ENCODE measurements at regions not wholly inside any gene's neighbourhood (a gene's known extent, or its start where the extent isn't known, plus 50 kb on each side); places are given as distances from the start of the nearest gene placed in this dataset.

DNA sequence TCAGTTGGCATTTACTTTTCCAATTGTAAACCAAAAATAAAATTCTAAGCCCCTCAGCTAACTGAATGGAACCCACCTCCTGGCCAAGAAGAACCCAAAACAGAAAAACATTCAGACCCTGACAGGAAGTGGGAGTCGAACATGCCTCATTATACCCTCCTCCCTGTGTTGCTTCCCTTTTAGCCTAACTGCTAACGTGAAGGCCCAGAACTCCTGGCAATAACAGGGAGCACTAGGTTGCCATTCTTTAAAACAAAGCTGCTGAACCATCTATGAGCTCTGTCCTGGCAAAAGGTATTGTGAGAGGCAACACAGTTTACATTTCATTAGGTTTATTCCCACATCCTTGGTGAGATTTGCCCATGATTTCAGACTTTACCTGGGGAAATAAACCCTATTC is 481.4 kb downstream of the CHSY3 start:
- no peak overlapping the region for H3K4me3 Mint-ChIP-seq
- H3K4me1 Mint-ChIP-seq: peaks cover 7 to 10% of the 10 kb centered on the region in 2 experiments; a peak in 3 of 4 replicates
- H3K4me1 ChIP-seq (ENCODE audit: insufficient read depth, low read length): no peaks in the 10 kb centered on the region
- DNase-seq: no peak
- no peak overlapping the region for H3K4ac ChIP-seq (ENCODE audit: low read depth, low read length)
- no peak overlapping the region for H2BK120ac ChIP-seq (ENCODE audit: low read depth, low read length, poor library complexity, severe bottlenecking)
- H3K9ac ChIP-seq (ENCODE audit: extremely low read depth, insufficient read length, low read length): no peak overlapping the region
- no peaks in the 10 kb centered on the region for H3K27me3 Mint-ChIP-seq (ENCODE audit: low read depth)
- H3T11ph ChIP-seq (ENCODE audit: low read length): no peak overlapping the region
- H3K79me2 ChIP-seq (ENCODE audit: insufficient read depth, low read length): no peaks in the 10 kb centered on the region
- no CpG with 5 or more reads among the region's 2 CpGs for WGBS (ENCODE audit: extremely low coverage, insufficient read length, low lambda C conversion rate)
- no peak overlapping the region for H3K18ac ChIP-seq (ENCODE audit: insufficient read length, low read depth, low read length)
- no peaks in the 10 kb centered on the region for H3K9me3 Mint-ChIP-seq
- H3K27me3 ChIP-seq (ENCODE audit: insufficient read depth, low read length): no peaks in the 10 kb centered on the region
- no peak overlapping the region; a peak in 2 of 7 replicates for H3K27ac Mint-ChIP-seq
- H2AFZ ChIP-seq (ENCODE audit: low read length): no peak overlapping the region
- H3K4me2 ChIP-seq (ENCODE audit: insufficient read depth, insufficient read length, low read length): no peak overlapping the region
- H4K8ac ChIP-seq (replicated peaks; ENCODE audit: insufficient read length, low read depth, low read length): no peak overlapping the region
- H4K91ac ChIP-seq (ENCODE audit: insufficient read length, low read depth, low read length): no peak overlapping the region
- H2BK12ac ChIP-seq (ENCODE audit: insufficient read length, low read depth, low read length): no peak overlapping the region
- TF ChIP-seq, protein P1, sequence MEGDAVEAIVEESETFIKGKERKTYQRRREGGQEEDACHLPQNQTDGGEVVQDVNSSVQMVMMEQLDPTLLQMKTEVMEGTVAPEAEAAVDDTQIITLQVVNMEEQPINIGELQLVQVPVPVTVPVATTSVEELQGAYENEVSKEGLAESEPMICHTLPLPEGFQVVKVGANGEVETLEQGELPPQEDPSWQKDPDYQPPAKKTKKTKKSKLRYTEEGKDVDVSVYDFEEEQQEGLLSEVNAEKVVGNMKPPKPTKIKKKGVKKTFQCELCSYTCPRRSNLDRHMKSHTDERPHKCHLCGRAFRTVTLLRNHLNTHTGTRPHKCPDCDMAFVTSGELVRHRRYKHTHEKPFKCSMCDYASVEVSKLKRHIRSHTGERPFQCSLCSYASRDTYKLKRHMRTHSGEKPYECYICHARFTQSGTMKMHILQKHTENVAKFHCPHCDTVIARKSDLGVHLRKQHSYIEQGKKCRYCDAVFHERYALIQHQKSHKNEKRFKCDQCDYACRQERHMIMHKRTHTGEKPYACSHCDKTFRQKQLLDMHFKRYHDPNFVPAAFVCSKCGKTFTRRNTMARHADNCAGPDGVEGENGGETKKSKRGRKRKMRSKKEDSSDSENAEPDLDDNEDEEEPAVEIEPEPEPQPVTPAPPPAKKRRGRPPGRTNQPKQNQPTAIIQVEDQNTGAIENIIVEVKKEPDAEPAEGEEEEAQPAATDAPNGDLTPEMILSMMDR (conservative IDR thresholded peaks at IDR 0.05): no peak
- H2BK20ac ChIP-seq (ENCODE audit: low read depth, low read length, poor library complexity, severe bottlenecking): no peak overlapping the region
- no peaks in the 10 kb centered on the region for H3K23me2 ChIP-seq (ENCODE audit: insufficient read length, low read depth, low read length, poor library complexity, severe bottlenecking)
- H4K5ac ChIP-seq (ENCODE audit: insufficient read length, low read depth, low read length): no peak overlapping the region
- H3K36me3 Mint-ChIP-seq (ENCODE audit: insufficient read depth in 1 of 3, low read depth in 3 of 3): no peaks in the 10 kb centered on the region
- H3K23ac ChIP-seq (ENCODE audit: insufficient read length, low read depth, low read length): no peak overlapping the region
- no peak overlapping the region for H3K27ac ChIP-seq (ENCODE audit: insufficient read length, low read depth, low read length)
- no peak overlapping the region for H2BK15ac ChIP-seq (ENCODE audit: low read depth, low read length)
- no peak overlapping the region for H2BK5ac ChIP-seq (ENCODE audit: insufficient read length, low read length)
- no peaks in the 10 kb centered on the region for H3K9me3 ChIP-seq (ENCODE audit: control insufficient read depth, low read depth, low read length)
- no peak overlapping the region for H2AK5ac ChIP-seq (ENCODE audit: insufficient read length, low read length)
- no peaks in the 10 kb centered on the region for H3K79me1 ChIP-seq (ENCODE audit: insufficient read depth, low read depth, low read length, poor library complexity, severe bottlenecking)
- no peak overlapping the region for H3K14ac ChIP-seq (ENCODE audit: insufficient read depth, low read length)
- H3K56ac ChIP-seq (ENCODE audit: insufficient read length, low read depth, low read length): no peak overlapping the region
- no peaks in the 10 kb centered on the region for H4K20me1 ChIP-seq (ENCODE audit: control insufficient read depth, insufficient read depth, insufficient read length)
